HUES48 (cell line): ENCODE measurements at regions not wholly inside any gene's neighbourhood (a gene's known extent, or its start where the extent isn't known, plus 50 kb on each side); places are given as distances from the start of the nearest gene placed in this dataset.

Source experiments
- H3K27ac ChIP-seq: one replicate; pipeline ENCODE4 v1.7.0; 2013; ENCODE audit warnings: low read depth, low read length, inconsistent platforms
- H3K27me3 ChIP-seq: 2 replicates; pipeline ENCODE4 v1.6.1; 2013; ENCODE audit warnings: mild to moderate bottlenecking, low read length; ENCODE audit not compliant: control insufficient read depth, insufficient read depth
- H3K36me3 ChIP-seq: 2 replicates; pipeline ENCODE4 v1.6.1; 2013; ENCODE audit warnings: low read length; ENCODE audit not compliant: control insufficient read depth, insufficient read depth
- H3K4me1 ChIP-seq: 2 replicates; pipeline ENCODE4 v1.6.1; 2013; ENCODE audit warnings: mild to moderate bottlenecking, low read length; ENCODE audit not compliant: control insufficient read depth, insufficient read depth
- H3K4me3 ChIP-seq: 2 replicates; pipeline ENCODE4 v1.5.1; 2013; ENCODE audit warnings: mild to moderate bottlenecking, low read depth, low read length
- H3K9ac ChIP-seq: 2 replicates; pipeline ENCODE4 v1.6.1; 2013; ENCODE audit warnings: mild to moderate bottlenecking, low read depth, low read length, moderate library complexity
- H3K9me3 ChIP-seq: 2 replicates; pipeline ENCODE4 v1.6.1; 2013; ENCODE audit warnings: low read length; ENCODE audit not compliant: control insufficient read depth, insufficient read depth

DNA sequence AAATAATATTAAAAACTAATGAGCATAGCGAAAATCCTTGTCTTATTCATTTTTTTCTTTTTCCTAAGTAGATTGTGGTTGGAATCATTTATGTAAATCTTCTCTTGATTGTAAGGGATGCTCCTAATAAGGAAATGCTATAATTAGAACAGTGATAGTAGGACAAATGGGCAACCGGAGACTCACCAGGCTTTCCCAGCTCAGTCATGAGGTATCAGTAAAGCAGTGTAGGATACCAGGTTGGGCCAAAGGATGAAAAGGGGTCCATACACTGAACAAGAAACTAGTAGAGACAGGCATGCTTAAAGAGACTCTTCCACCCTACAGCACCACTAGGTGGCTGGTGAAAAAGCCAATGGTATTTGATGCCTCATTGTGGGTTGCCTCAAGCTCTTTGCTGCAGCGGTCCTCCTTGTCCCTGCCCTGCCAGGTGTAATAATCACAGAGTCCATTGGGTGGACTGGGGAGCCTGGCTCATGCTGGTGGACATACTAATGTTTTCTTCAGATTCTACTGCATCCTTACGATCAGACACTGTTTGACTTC is 71.4 kb upstream of the FAM98A start:
- H3K27ac ChIP-seq, result no peak overlapping the region
- no peak overlapping the region for H3K4me3 ChIP-seq
- no peaks in the 10 kb centered on the region for H3K36me3 ChIP-seq
- no peaks in the 10 kb centered on the region for H3K4me1 ChIP-seq
- H3K9me3 ChIP-seq, result peaks cover 4% of the 10 kb centered on the region
- H3K27me3 ChIP-seq, result no peaks in the 10 kb centered on the region
- no peak overlapping the region for H3K9ac ChIP-seq

DNA sequence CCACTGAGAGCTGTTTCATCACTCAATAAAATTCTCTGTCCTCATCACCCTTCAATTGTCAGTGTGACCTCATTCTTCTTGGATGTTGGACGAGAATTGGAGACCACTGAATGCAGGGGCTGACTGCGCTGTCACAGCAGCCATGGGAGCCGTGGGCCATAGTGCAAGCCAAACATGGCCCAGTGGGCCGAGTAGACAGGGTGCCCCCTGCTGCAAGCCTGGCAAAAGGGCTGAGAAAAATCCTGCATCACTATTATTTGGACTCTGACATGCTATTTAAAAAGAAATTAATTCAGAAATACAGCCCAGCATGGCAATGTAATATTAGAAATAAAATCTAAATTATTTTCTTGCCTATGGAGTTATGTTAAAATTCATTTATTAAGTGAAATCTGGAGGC is 67.8 kb upstream of the FAM98A start:
- no peak overlapping the region for H3K27ac ChIP-seq
- H3K36me3 ChIP-seq, result no peaks in the 10 kb centered on the region; the same call in 1 of the 2 replicates
- no peaks in the 10 kb centered on the region for H3K27me3 ChIP-seq
- H3K4me3 ChIP-seq, result no peak overlapping the region
- H3K9me3 ChIP-seq, result peaks cover 18% of the 10 kb centered on the region
- H3K4me1 ChIP-seq, result no peaks in the 10 kb centered on the region
- H3K9ac ChIP-seq, result no peak overlapping the region

DNA sequence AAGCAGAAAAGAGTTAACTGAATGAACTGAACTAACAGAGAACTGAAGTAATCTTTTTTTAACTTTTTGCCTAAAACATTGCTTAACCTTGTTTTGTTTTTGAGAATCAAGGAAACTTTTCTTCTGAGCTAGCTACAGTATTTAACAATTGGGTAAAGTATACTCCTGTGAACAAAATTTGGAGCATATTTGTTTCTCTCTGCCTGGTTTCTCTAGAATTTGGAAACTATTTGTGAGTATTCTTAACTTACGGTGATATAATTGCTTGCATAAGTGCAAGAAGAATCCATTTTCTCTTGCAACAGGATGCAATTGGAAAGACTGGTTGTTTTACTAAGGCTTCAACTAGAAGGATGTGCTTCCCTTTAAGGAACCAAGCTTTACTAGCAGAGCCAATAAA is 65.9 kb upstream of the FAM98A start:
- Histone ChIP-seq H3K4me1 (no peaks in the 10 kb centered on the region), H3K27ac (no peak overlapping the region), H3K9ac (no peak overlapping the region), H3K36me3 (no peaks in the 10 kb centered on the region; the same call in 1 of the 2 replicates), H3K9me3 (peaks cover 18% of the 10 kb centered on the region), H3K4me3 (no peak overlapping the region), H3K27me3 (no peaks in the 10 kb centered on the region)

DNA sequence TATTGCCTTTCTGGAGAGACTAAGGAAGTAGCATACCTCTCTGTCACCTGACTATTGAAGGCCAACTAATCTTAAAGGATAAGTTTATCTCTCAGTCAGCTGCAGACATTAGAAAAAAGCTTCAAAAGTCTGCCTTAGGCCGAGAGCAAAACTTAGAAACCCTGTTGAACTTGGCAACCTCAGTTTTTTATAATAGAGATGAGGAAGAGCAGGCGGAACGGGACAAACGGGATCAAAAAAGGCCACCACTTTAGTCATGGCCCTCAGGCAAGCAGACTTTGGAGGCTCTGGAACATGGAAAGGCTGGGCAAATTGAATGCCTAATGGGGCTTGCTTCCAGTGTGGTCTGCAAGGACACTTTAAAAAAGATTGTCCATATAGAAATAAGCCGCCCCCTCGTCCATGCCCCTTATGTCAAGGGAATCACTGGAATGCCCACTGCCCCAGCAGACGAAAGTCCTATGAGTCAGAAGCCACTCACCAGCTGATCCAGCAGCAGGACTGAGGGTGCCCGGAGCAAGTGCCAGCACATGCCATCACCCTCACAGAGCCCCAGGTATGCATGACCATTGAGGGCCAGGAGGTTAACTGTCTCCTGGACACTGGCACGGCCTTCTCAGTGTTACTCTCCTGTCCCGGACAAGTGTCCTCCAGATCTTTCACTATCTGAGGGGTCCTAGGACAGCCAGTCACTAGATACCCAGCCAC is 61.5 kb upstream of the FAM98A start:
- H3K27me3 ChIP-seq, result no peaks in the 10 kb centered on the region
- H3K36me3 ChIP-seq, result no peaks in the 10 kb centered on the region; the same call in 1 of the 2 replicates
- no peaks in the 10 kb centered on the region for H3K4me1 ChIP-seq
- no peak overlapping the region for H3K27ac ChIP-seq
- H3K9me3 ChIP-seq, result peaks cover 22% of the 10 kb centered on the region
- no peak overlapping the region for H3K4me3 ChIP-seq
- no peak overlapping the region for H3K9ac ChIP-seq

DNA sequence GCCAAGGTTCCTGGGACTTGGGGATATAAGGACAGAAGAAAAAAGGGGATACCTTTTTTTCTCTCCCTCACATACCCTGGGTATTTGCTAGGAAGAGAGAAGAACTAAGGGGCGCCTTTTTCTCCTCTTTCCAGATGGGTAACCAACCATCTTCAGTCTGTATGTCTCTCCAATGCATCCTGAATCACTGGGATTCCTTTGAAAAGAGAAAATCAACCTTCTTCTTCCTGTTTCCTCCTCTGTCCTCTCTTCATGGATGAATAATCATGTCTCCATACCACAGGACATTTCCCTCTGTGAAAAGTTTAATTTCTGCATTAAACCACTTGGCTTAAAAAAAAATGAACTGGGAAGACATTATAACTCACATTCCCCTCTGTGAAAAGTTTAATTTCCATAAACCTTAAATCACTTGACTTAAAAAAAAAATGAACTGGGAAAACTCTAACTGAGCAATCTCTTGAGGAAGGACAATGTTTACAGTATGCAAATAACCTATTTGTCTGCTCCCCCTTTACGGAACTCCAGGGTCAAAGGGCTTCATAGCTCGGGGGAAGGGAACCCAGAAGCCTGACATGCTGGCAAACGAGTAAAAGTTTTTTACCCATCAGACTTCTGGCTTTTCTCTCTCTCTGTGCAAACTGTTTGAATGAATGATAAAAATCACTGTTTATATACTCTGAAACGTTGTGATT is 56.7 kb upstream of the FAM98A start:
- Histone ChIP-seq H3K27ac (no peak overlapping the region), H3K9ac (no peak overlapping the region), H3K27me3 (no peaks in the 10 kb centered on the region), H3K4me3 (no peak overlapping the region), H3K36me3 (no peaks in the 10 kb centered on the region), H3K4me1 (no peaks in the 10 kb centered on the region), H3K9me3 (peaks cover 22% of the 10 kb centered on the region; the same call in 1 of the 2 replicates)

DNA sequence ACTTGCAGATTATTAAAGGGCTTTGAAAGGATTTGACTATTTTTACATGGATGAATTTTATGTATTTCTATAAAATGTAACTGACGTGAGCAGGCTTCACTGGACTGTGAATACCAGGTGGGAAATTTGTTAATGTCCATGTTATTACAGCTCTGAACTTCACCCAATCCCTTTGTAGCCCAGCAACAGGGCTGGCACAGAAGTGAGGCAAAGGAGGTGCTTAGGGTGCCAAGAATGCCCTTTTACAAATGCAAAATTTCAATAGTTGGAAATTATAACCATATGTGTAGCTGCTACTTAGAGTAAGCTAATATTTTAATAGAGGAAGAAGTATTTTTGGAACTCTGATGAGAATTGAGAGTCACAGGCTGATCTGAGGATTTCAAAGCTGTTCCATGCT is 53.7 kb upstream of the FAM98A start:
- H3K9ac ChIP-seq, result no peak overlapping the region
- no peaks in the 10 kb centered on the region for H3K4me1 ChIP-seq
- H3K9me3 ChIP-seq, result peaks cover 22% of the 10 kb centered on the region; the same call in 1 of the 2 replicates
- H3K36me3 ChIP-seq, result no peaks in the 10 kb centered on the region
- H3K27me3 ChIP-seq, result no peaks in the 10 kb centered on the region
- no peak overlapping the region for H3K4me3 ChIP-seq
- H3K27ac ChIP-seq, result no peak overlapping the region

DNA sequence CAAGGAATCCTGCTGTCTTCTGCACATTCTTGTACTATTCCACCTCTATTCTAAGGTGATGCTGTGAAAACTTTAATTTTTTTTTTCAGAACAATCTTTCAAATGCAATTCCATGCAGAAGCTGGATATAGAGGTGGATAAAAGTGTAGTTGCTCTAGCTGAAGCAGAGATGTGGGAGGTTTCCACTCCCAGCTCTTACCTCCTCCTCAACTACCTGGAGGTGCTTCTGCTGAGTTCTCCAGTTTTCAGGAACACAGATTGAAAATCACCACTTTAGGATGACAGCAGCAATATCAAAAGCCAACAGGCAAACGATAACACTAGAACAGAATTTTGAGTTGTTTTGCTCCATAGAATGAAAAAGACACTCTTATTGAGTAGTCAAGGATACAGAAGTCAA is 51.1 kb upstream of the FAM98A start:
- H3K4me3 ChIP-seq, result no peak overlapping the region
- H3K9ac ChIP-seq, result no peak overlapping the region
- no peaks in the 10 kb centered on the region for H3K4me1 ChIP-seq
- peaks cover 14% of the 10 kb centered on the region; the same call in 1 of the 2 replicates for H3K9me3 ChIP-seq
- H3K36me3 ChIP-seq, result no peaks in the 10 kb centered on the region
- H3K27ac ChIP-seq, result no peak overlapping the region
- H3K27me3 ChIP-seq, result no peaks in the 10 kb centered on the region
